UCSD-AML1 (cell line): ENCODE measurements at regions not wholly inside any gene's neighbourhood (a gene's known extent, or its start where the extent isn't known, plus 50 kb on each side); places are given as distances from the start of the nearest gene placed in this dataset.

Experiments
- DNase-seq: peaks from one replicate; lab custom pipeline; 2025; ENCODE audit not compliant: unreplicated experiment; lab: John Stamatoyannopoulos, UW

GRCh38 chr5:18091142-18091541 is 456.9 kb downstream of the TAF11L14 start:
- no peak for DNase-seq

DNA sequence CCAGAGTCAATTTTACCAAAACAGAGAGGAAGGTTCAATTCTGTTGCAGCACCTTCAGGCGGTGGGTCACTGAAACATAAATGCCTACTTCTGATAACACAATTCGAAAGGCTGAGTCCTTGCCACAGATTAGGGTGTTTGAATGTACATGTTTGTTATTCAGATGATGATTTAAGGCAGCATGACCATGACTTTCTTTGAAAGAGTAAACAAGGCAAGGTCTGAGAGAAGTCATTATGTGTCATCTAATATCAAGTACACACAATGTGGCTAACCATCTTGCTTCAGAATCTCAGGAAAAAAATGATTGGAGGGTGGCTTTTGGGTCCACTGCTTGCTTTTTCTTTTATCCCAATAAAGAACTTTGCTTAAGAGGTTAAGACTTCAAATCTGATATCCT is 457.5 kb downstream of the TAF11L14 start:
- DNase-seq = no peak

DNA sequence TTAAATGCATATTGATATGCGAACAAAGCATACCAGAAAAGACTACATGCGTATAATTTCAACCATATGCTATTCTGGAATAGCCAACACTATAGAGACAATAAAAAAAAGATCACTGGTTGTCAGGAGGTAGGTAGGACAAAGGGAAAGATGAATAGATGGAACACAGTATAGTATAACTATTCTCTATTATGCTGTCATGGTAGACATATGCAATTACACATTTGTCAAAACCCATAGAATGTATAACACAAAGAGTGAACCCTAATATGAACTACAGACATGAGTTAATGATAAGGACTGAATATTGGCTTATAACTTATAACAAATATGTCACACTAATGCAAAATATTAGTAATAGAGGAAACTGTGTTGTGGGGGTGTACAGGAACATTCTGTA is 460.8 kb downstream of the TAF11L14 start:
- no peak for DNase-seq

DNA sequence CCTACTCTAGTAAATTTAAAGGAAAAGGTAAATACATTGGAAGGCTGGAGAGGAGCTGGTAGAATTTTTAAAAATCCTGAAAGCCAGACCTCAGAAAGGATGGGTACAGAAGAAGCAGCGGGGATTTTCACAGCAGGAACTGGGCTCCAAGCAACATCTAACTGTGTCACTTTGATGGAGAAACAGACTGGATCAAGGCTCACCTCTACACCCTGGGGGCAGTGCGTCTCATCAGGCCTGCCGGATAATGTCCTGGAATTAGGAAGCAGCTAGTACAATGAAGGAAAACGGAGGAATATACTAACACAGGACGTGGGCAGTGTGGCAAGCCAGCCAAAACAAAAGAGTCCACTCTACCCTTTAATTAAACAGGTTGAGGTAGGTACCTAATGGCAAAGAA is 463.6 kb downstream of the TAF11L14 start:
- no peak for DNase-seq

DNA sequence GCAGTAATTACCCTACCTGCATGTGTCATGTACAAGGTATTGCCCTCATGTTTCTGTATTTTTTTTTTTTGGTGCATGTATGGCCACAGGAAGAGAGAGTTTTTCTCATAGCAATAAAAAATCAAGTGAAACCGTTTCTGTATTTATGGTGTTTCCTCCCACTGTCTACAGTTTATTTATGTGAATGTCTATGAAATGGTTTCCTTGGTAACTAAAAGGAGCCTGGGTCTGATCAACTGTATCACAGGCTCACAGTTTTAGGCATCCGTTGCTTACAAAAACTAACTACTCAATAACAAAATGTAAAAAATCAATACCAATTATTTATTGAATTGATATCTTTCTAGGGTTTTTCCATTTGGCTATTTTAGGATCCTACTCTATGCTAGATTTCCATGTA is 464.4 kb downstream of the TAF11L14 start:
- no peak for DNase-seq

- no peak for DNase-seq
These were observed 465.0 kb downstream of the TAF11L14 start for GRCh38 chr5:18099261-18099660.

DNA sequence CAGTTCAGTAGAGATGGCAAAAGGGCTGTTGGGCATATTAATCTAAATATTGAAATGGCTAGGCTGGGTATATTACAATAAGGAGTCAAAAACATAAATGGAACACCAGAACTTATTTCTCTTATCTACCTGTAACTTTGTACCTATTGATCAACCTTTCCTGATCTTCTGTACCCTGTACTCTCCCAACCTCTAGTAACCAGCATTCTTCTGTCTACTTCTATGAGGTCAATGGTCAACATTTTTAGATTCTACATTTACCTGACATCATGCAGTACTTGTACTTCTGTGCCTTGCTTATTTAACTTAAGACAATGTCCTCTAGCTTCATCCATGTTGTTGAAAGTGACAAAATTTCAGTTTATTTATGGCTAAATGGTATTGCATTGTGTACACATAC is 467.3 kb downstream of the TAF11L14 start:
- no peak for DNase-seq

- no peak for DNase-seq
These were observed 468.5 kb downstream of the TAF11L14 start for GRCh38 chr5:18102733-18103132.

GRCh38 chr5:18105449-18105848 is 471.2 kb downstream of the TAF11L14 start:
- DNase-seq = no peak

DNA sequence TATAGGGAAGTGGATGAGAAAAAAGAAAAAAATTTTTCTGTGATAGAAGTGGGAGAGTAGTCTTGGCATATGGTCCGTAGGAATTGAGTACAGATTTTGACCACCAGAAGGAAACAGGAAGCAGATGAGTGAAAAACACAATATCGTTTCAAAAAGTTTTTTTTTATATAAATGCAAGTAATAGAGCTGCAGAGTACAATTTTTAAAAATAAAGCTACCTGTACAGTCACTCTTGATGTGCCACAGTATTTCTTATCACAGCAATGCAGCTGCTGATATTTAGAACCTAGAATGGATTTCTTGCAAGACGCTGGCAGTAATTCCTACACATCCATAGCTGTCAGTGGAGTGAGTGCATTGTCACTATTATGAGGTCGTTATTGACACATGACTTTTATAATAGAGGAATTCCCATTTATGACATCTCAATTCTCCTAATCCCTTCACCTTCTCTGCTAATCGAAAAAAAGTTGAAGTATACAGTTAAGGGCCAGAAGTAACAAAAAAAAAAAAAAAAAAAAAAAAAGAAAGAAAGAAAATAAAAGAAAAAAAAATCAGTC is 477.7 kb downstream of the TAF11L14 start:
- no peak for DNase-seq

DNA sequence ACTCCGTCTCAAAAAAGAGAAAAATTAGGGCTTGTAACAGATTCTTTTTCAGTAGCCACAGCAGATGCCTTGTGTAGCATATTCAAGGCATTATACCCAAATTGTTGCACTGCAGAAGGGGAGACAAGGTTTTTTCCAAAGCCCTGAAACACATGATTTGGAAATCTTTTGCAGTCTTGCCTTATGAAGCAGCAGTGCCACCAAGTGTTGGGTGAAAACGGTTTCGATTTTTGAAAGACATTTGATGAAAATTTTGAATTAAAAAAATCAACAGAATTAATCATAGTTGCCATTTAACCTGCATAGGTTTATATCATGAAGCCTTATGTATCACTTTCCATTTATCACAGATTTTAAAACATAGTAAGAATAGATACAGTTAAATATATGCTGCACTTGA is 479.5 kb downstream of the TAF11L14 start:
- DNase-seq = peak; percentile 12

DNA sequence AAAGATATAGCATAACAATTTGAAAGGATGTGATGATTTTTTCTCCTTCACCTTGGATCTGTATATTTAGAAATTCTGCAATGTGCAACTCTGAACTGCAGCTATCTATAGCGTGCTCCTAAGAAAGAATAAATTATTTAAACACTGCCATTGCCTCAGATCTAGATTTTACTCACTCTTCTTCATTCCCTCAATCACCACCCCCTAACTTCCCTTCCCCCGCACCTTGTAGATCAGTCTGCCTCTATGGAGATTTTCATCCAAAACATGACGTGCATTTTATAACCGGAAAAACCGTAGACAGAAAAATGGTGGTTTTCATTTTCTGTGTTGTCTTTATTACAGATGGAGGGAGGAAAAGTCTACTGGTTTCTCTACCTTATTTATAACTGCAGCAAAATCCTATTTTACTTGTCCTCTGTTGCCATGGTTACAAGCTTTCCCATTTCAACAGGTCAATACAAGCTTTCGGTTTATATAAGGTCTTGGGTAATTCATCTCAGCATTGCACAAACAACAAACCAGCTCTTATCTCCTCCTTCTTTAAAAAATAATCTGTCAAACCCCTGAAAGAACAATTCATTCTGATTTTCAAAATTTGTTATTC is 480.0 kb downstream of the TAF11L14 start:
- no peak for DNase-seq

- no peak for DNase-seq
These were observed 483.7 kb downstream of the TAF11L14 start for GRCh38 chr5:18117968-18118367.

DNA sequence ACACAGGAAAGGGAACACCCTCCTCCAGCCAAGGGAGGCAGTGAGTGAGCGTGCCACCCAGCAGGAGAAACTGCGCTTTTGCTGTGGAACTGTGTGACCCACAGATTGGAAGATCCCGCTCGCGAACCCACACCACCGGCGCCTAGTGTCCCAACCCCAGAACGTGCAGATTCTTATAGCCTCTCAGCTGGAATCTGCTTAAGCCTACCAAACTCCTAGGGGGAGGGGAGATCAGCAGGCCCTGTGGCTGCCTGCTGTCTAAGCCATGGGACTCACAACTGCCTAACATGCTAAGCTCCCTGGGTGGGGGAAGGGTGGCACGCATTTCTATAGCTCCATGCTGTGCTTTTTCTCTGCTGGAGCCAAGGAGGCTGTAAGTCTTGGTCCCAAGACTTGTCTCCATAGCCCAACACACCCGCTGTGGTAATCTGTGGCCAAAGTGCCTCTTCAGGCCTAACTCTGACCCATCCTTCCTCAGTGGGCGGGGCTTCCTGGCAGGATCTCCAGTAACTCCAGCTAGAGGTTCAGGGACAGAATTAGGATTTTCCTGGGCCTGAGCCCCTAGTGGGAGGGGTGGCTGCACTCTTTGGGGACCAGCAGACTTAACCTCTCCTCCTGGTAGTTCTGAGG is 485.0 kb downstream of the TAF11L14 start:
- DNase-seq = no peak

DNA sequence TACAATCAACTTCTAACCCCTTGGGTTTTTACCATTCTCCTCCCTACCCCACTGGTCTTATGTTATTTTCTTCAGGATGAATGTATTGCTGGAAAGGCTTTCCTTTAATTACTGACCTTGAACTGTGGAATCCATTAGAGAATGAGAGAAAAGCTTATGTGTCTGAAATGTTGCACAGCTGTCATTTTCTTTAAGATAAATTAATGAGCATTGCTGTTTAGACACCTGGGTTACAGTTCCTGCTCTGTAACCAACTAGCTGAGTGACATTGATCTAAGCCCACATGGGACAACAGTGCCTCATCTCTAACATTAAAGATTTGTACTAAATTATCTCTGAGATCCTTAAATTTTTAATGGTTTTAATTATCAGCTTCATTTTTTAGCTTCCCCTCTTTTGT is 507.0 kb downstream of the TAF11L14 start:
- no peak for DNase-seq

GRCh38 chr5:18142831-18143230 is 508.6 kb downstream of the TAF11L14 start:
- DNase-seq = no peak

DNA sequence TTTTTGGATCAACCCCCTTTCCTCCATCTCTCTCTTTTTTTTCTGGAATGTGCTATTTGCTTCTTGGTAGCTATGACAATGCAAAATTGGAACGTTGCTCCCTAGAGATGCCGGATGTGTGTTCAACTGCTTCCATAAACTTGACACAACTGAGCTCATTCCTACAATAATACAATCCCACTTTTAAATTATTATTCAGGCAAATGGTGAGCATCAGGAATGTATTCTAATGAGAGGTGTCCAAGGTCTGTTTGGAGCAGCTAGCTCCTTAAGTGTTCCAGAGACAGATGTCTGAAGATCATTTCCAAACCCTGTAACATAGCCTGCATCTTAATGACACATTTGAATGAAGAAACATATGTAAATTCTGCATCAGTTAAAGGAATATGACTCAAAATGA is 518.4 kb downstream of the TAF11L14 start:
- no peak for DNase-seq

GRCh38 chr5:18158166-18158565 is 523.9 kb downstream of the TAF11L14 start:
- no peak for DNase-seq

- DNase-seq = no peak
These were observed 525.1 kb downstream of the TAF11L14 start for GRCh38 chr5:18159331-18159730.

DNA sequence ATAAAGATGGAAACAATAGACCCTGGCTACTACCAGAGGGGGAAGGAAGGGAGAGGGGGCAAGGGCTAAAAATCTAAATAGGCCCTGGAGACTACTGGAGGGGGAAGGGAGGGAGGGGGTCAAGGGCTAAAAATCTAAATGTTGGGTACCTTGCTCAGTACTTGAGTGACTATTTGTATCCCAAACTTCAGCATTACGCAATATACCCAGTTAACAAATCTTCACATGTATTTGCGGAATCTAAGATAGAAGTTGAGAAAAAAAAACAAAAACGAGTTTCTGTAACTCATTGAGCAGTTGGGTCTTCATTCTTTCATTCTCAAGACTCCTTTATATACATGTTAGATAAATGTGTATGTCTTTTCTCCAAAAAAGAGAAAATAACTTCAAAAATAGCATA is 537.4 kb downstream of the TAF11L14 start:
- DNase-seq = no peak

DNA sequence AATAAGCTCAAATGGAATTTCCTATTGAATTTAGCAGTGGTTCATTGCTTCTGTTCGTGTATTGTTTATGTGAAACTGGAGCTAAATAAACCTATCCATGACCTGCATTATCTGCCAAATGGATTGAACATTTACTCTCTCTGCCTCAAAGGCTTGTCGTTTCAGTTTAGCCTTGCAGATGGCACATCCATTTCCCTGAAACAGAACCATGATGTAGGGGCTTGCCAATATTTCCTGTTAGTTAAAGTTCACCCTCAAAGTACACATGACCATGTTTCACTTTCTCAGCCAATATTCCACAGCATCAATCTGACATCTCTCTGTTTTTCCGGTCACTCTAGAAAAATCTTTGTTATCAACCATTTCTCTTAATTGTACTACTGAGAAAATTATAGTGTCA is 545.3 kb downstream of the TAF11L14 start:
- DNase-seq = no peak

GRCh38 chr5:18181575-18181974 is 547.3 kb downstream of the TAF11L14 start:
- no peak for DNase-seq

GRCh38 chr5:18195910-18196309 is 561.6 kb downstream of the TAF11L14 start:
- DNase-seq = no peak
